SK-N-SH (cell line): ENCODE measurements at regions not wholly inside any gene's neighbourhood (a gene's known extent, or its start where the extent isn't known, plus 50 kb on each side); places are given as distances from the start of the nearest gene placed in this dataset.

Experiments
- CTCF ChIA-PET: fragments of 300-600, 350-600 bp; formaldehyde crosslinking; extraction: SDS; loops from one replicate; lab custom pipeline; 2021; lab: Yijun Ruan, JAX
- POLR2A ChIA-PET: fragments of 350-600 bp; sonication (Branson Sonifier 250); formaldehyde crosslinking; extraction: SDS; loops from one replicate; lab custom pipeline; 2020; ENCODE audit warnings: antibody characterized with exemption, inconsistent platforms; lab: Yijun Ruan, JAX
- DNase-seq: peaks from one replicate; pipeline ENCODE4 v3.0.0; 2012
- H2AFZ ChIP-seq: fragments of 200-600 bp; sonication (generic); 2 replicates; pipeline ENCODE4 v1.8.1; 2016; ENCODE audit warnings: antibody characterized with exemption, mild to moderate bottlenecking, low read depth
- H3F3A ChIP-seq: fragments of 200-600 bp; sonication (generic); replicated peaks from 2 replicates; pipeline ENCODE3; 2016; ENCODE audit warnings: antibody characterized with exemption, mild to moderate bottlenecking; ENCODE audit not compliant: insufficient read depth
- H3K27ac ChIP-seq, 2 experiments: fragments of 200-500 bp in 1 of 2; fragments of 200-600 bp in 1 of 2; sonication (Bioruptor generic) in 1 of 2; sonication (generic), shearing (Covaris generic) in 1 of 2; 2 replicates each; pipeline versions ENCODE4 v1.5.1 to v1.6.1; 2014 to 2016; ENCODE audit warnings: low read depth in 2 of 2, inconsistent platforms in 1 of 2, low read length in 1 of 2, mild to moderate bottlenecking in 1 of 2, mixed read lengths in 1 of 2
- H3K27me3 ChIP-seq: fragments of 200-600 bp; sonication (generic), shearing (Covaris generic); 2 replicates; pipeline ENCODE4 v1.6.1; 2016; ENCODE audit warnings: mixed run types; ENCODE audit not compliant: insufficient read depth
- H3K36me3 ChIP-seq, 2 experiments: fragments of 200-500 bp in 1 of 2; fragments of 200-600 bp in 1 of 2; sonication (Bioruptor generic) in 1 of 2; sonication (generic) in 1 of 2; replicated peaks in 1 of 2; 2 replicates each; pipeline versions ENCODE3 to v1.5.1; 2014 to 2016; ENCODE audit warnings: low read length in 1 of 2, mild to moderate bottlenecking in 1 of 2; ENCODE audit not compliant: insufficient read depth in 2 of 2, control insufficient read depth in 1 of 2
- H3K4me1 ChIP-seq, 2 experiments: fragments of 200-500 bp in 1 of 2; fragments of 200-600 bp in 1 of 2; sonication (Bioruptor generic) in 1 of 2; sonication (generic), shearing (Covaris generic) in 1 of 2; 2 replicates each; pipeline versions ENCODE4 v1.5.1 to v1.6.1; 2014 to 2016; ENCODE audit warnings: low read depth in 1 of 2, low read length in 1 of 2, mixed run types in 1 of 2; ENCODE audit not compliant: insufficient read depth in 2 of 2, control insufficient read depth in 1 of 2
- H3K4me2 ChIP-seq: fragments of 200-600 bp; sonication (generic), shearing (Covaris generic); 2 replicates; pipeline ENCODE4 v1.6.1; 2017; ENCODE audit warnings: mixed run types
- H3K4me3 ChIP-seq, 2 experiments: fragments of 200-500 bp in 1 of 2; fragments of 200-600 bp in 1 of 2; sonication (Bioruptor generic) in 1 of 2; sonication (generic), shearing (Covaris generic) in 1 of 2; 2 replicates each; pipeline versions ENCODE4 v1.5.1 to v1.8.1; 2014 to 2016; ENCODE audit warnings: low read depth in 2 of 2, inconsistent platforms in 1 of 2, low read length in 1 of 2, mild to moderate bottlenecking in 1 of 2, mixed read lengths in 1 of 2, moderate library complexity in 1 of 2
- H3K79me2 ChIP-seq: fragments of 200-600 bp; sonication (generic); 2 replicates; pipeline ENCODE4 v1.8.1; 2017; ENCODE audit warnings: mild to moderate bottlenecking; ENCODE audit not compliant: insufficient read depth
- H3K9ac ChIP-seq: fragments of 200-600 bp; sonication (generic); 2 replicates; pipeline ENCODE4 v1.6.1; 2017; ENCODE audit warnings: mixed run types
- H3K9me2 ChIP-seq: fragments of 200-600 bp; sonication (generic); 2 replicates; pipeline ENCODE4 v1.6.1; 2017; ENCODE audit warnings: mixed run types
- H3K9me3 ChIP-seq: fragments of 200-600 bp; sonication (generic); 2 replicates; pipeline ENCODE4 v1.6.1; 2017; ENCODE audit warnings: mixed run types, mild to moderate bottlenecking, moderate library complexity
- H4K20me1 ChIP-seq: fragments of 200-600 bp; sonication (generic); 2 replicates; pipeline ENCODE4 v1.6.1; 2017; ENCODE audit warnings: mild to moderate bottlenecking, mixed run types; ENCODE audit not compliant: insufficient read depth
- CHD2 ChIP-seq: fragments of 150-350 bp; IDR thresholded peaks from 2 replicates; pipeline ENCODE4 v1.6.1; 2018; ENCODE audit warnings: low read length; ENCODE audit not compliant: partially characterized antibody
- ELF1 ChIP-seq: IDR thresholded peaks from 2 replicates; pipeline ENCODE4 v1.4.0; 2012
- FOSL2 ChIP-seq: IDR thresholded peaks from 2 replicates; pipeline ENCODE4 v1.4.0; 2012; ENCODE audit warnings: low read depth, mild to moderate bottlenecking, moderate library complexity, borderline replicate concordance
- FOXJ3 ChIP-seq: sonication (generic); formaldehyde crosslinking; IDR thresholded peaks from 2 replicates; pipeline ENCODE4 v1.5.1; 2020; ENCODE audit warnings: mild to moderate bottlenecking, missing genetic modification reagents
- GABPA ChIP-seq: IDR thresholded peaks from 2 replicates; pipeline ENCODE4 v1.4.0; 2012; ENCODE audit warnings: low read depth, mild to moderate bottlenecking
- JUND ChIP-seq: IDR thresholded peaks from 2 replicates; pipeline ENCODE4 v1.4.0; 2012
- MEF2A ChIP-seq: IDR thresholded peaks from 2 replicates; pipeline ENCODE4 v1.4.0; 2012; ENCODE audit warnings: low read depth, borderline replicate concordance
- NFIC ChIP-seq: IDR thresholded peaks from 2 replicates; pipeline ENCODE4 v1.4.0; 2012; ENCODE audit warnings: borderline replicate concordance
- NRF1 ChIP-seq: IDR thresholded peaks from 2 replicates; pipeline ENCODE4 v1.6.1; 2012; ENCODE audit warnings: low read depth, mild to moderate bottlenecking, low read length
- POLR2AphosphoS5 ChIP-seq: IDR thresholded peaks from 2 replicates; pipeline ENCODE4 v1.6.1; 2012; ENCODE audit warnings: low read depth, low read length
- RAD21 ChIP-seq: IDR thresholded peaks from 2 replicates; pipeline ENCODE4 v1.6.1; 2012; ENCODE audit warnings: mild to moderate bottlenecking, low read length
- RCOR1 ChIP-seq: fragments of 150-350 bp; IDR thresholded peaks from 2 replicates; pipeline ENCODE4 v1.6.1; 2017; ENCODE audit warnings: antibody characterized with exemption, low read length
- RFX5 ChIP-seq: IDR thresholded peaks from 2 replicates; pipeline ENCODE4 v1.6.1; 2012; ENCODE audit warnings: mild to moderate bottlenecking, improper control_type of control experiment, low read length
- RXRA ChIP-seq: IDR thresholded peaks from 2 replicates; pipeline ENCODE4 v1.4.0; 2012; ENCODE audit warnings: low read depth, mild to moderate bottlenecking, borderline replicate concordance
- SIN3A ChIP-seq: IDR thresholded peaks from 2 replicates; pipeline ENCODE4 v1.6.1; 2012; ENCODE audit warnings: low read depth, mild to moderate bottlenecking, low read length, moderate library complexity, borderline replicate concordance
- SMC3 ChIP-seq: IDR thresholded peaks from 2 replicates; pipeline ENCODE4 v1.6.1; 2012; ENCODE audit warnings: low read depth, low read length, improper control_type of control experiment
- TCF12 ChIP-seq: IDR thresholded peaks from 2 replicates; pipeline ENCODE4 v1.4.0; 2012
- TEAD4 ChIP-seq: IDR thresholded peaks from 2 replicates; pipeline ENCODE4 v1.4.0; 2012; ENCODE audit warnings: mild to moderate bottlenecking, borderline replicate concordance; ENCODE audit not compliant: insufficient read depth
- YY1 ChIP-seq: IDR thresholded peaks from 2 replicates; pipeline ENCODE4 v1.4.0; 2012; ENCODE audit warnings: low read depth, mild to moderate bottlenecking
- WGBS: methylation state at CpG from one replicate; pipeline ENCODE4 v1.1.6; 2017; ENCODE audit warnings: low lambda C conversion rate; 5-methylcytosine and 5-hydroxymethylcytosine counted together
- TF ChIP-seq, protein P1 (sequence below): IDR thresholded peaks from 2 replicates; pipeline ENCODE4; 2012
- TF ChIP-seq, protein P2 (sequence below): IDR thresholded peaks from 2 replicates; pipeline ENCODE4 v1.4.0; 2012; ENCODE audit warnings: low read depth, borderline replicate concordance
- TF ChIP-seq, protein P3 (sequence below): IDR thresholded peaks from 2 replicates; pipeline ENCODE4 v1.4.0; 2012; ENCODE audit warnings: low read depth
- TF ChIP-seq, protein P4 (sequence below): fragments of 150-350 bp; IDR thresholded peaks from 2 replicates; pipeline ENCODE4 v1.6.1; 2016; ENCODE audit warnings: mild to moderate bottlenecking, low read depth, low read length
- TF ChIP-seq, protein P5 (sequence below): fragments of 200-600 bp; sonication (generic); IDR thresholded peaks from 2 replicates; pipeline ENCODE4 v1.6.1; 2017; ENCODE audit warnings: antibody characterized with exemption, mild to moderate bottlenecking, moderate library complexity

DNA sequence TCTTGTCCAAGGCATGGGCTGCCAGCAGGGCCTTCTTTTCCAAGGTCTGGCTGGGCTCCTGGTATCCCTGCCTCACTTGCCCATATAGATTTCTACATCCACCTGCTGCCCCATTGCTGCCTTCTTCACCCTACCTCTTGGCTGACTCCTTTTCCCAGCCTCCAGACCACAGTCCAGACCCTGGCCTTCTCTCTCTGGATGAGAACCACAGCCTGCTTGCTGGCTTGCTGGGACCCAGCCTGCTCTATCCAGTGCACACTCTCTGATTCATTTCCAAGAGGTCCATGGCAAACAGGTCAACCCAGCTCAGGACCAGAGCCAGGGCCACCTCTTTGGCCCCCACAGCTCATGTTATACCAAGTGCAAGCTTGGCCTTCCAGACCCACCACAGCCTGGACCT is 169.4 kb upstream of the BDNF start:
- Histone ChIP-seq H3F3A (no peaks in the 10 kb centered on the region), H3K4me2 (no peak overlapping the region), H3K9me2 (no peaks in the 10 kb centered on the region), H2AFZ (no peak overlapping the region), H4K20me1 (no peaks in the 10 kb centered on the region), H3K27me3 (no peaks in the 10 kb centered on the region), H3K4me1 (no peaks in the 10 kb centered on the region), H3K27ac (no peak overlapping the region), H3K4me3 (no peak overlapping the region), H3K36me3 (no peaks in the 10 kb centered on the region), H3K9ac (no peak overlapping the region), H3K9me3 (no peaks in the 10 kb centered on the region), H3K79me2 (no peaks in the 10 kb centered on the region)
- CTCF ChIA-PET = no interaction called here
- POLR2A ChIA-PET = no interaction called here
- no peak for DNase-seq
- TF ChIP-seq, protein P1, sequence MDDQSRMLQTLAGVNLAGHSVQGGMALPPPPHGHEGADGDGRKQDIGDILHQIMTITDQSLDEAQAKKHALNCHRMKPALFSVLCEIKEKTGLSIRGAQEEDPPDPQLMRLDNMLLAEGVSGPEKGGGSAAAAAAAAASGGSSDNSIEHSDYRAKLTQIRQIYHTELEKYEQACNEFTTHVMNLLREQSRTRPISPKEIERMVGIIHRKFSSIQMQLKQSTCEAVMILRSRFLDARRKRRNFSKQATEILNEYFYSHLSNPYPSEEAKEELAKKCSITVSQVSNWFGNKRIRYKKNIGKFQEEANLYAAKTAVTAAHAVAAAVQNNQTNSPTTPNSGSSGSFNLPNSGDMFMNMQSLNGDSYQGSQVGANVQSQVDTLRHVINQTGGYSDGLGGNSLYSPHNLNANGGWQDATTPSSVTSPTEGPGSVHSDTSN = no peak
- TF ChIP-seq YY1 (no peak), FOXJ3 (CRISPR knock-in tag) (no peak), POLR2AphosphoS5 (no peak), CHD2 (no peak), NRF1 (no peak), GABPA (no peak), JUND (no peak), FOSL2 (no peak), SMC3 (no peak), TCF12 (no peak), RXRA (no peak), ELF1 (no peak), RCOR1 (no peak)
- TF ChIP-seq, protein P2, sequence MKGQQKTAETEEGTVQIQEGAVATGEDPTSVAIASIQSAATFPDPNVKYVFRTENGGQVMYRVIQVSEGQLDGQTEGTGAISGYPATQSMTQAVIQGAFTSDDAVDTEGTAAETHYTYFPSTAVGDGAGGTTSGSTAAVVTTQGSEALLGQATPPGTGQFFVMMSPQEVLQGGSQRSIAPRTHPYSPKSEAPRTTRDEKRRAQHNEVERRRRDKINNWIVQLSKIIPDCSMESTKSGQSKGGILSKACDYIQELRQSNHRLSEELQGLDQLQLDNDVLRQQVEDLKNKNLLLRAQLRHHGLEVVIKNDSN = no peak
- TF ChIP-seq, protein P3, sequence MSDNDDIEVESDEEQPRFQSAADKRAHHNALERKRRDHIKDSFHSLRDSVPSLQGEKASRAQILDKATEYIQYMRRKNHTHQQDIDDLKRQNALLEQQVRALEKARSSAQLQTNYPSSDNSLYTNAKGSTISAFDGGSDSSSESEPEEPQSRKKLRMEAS = no peak
- TF ChIP-seq, protein P4, sequence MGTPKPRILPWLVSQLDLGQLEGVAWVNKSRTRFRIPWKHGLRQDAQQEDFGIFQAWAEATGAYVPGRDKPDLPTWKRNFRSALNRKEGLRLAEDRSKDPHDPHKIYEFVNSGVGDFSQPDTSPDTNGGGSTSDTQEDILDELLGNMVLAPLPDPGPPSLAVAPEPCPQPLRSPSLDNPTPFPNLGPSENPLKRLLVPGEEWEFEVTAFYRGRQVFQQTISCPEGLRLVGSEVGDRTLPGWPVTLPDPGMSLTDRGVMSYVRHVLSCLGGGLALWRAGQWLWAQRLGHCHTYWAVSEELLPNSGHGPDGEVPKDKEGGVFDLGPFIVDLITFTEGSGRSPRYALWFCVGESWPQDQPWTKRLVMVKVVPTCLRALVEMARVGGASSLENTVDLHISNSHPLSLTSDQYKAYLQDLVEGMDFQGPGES = no peak

DNA sequence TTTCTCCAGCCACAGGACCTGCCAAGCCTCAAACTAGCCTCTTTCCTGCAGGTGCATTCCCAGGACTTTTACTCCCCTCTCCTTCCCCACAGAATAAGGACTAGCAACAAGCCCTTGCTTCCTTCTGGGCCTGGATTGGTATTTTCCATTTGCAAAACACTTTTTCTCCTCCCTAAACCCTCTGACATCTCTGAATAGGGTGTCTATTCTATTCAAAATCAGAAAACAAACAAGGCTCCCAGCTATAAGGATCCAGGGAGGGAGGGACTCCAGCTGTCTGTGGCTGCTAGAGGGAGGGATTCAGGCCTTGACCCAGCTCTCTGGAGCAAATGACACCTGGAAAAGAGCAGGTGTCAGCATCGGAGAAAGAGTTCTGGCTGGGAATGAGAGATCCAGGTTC is 168.5 kb upstream of the BDNF start:
- Histone ChIP-seq H3K27ac (no peak overlapping the region), H4K20me1 (no peaks in the 10 kb centered on the region), H2AFZ (no peak overlapping the region), H3K4me2 (no peak overlapping the region), H3K4me1 (no peaks in the 10 kb centered on the region), H3K4me3 (no peak overlapping the region), H3K79me2 (no peaks in the 10 kb centered on the region), H3F3A (no peaks in the 10 kb centered on the region), H3K27me3 (no peaks in the 10 kb centered on the region), H3K36me3 (no peaks in the 10 kb centered on the region), H3K9me3 (no peaks in the 10 kb centered on the region), H3K9ac (no peak overlapping the region), H3K9me2 (no peaks in the 10 kb centered on the region)
- no peak for DNase-seq
- CTCF ChIA-PET = interaction anchor here (0.8 kb wide), 1 partner anchor 163 kb away, joined by 3 read pairs; no protein-coding TSS in a partner anchor
- POLR2A ChIA-PET = no interaction called here
- WGBS = 0% methylated on average over 1 of the region's 1 CpG
- TF ChIP-seq RCOR1 (no peak), NFIC (no peak), ELF1 (no peak), SMC3 (no peak), TCF12 (no peak), RAD21 (no peak), TEAD4 (no peak), MEF2A (no peak), SIN3A (no peak), RFX5 (no peak)
- TF ChIP-seq, protein P3 = no peak
- TF ChIP-seq, protein P5, sequence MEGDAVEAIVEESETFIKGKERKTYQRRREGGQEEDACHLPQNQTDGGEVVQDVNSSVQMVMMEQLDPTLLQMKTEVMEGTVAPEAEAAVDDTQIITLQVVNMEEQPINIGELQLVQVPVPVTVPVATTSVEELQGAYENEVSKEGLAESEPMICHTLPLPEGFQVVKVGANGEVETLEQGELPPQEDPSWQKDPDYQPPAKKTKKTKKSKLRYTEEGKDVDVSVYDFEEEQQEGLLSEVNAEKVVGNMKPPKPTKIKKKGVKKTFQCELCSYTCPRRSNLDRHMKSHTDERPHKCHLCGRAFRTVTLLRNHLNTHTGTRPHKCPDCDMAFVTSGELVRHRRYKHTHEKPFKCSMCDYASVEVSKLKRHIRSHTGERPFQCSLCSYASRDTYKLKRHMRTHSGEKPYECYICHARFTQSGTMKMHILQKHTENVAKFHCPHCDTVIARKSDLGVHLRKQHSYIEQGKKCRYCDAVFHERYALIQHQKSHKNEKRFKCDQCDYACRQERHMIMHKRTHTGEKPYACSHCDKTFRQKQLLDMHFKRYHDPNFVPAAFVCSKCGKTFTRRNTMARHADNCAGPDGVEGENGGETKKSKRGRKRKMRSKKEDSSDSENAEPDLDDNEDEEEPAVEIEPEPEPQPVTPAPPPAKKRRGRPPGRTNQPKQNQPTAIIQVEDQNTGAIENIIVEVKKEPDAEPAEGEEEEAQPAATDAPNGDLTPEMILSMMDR = no peak
- TF ChIP-seq, protein P4 = no peak
